NCI-H2227 (cell line): ENCODE measurements at regions not wholly inside any gene's neighbourhood (a gene's known extent, or its start where the extent isn't known, plus 50 kb on each side); places are given as distances from the start of the nearest gene placed in this dataset.
"Not testable (repeated sequence)": the region's sequence is repeated elsewhere in the genome, so short reads cannot be mapped to it uniquely, and the experiment has no call there.

ENCODE experiments used
- DNase-seq: peaks from one replicate; lab custom pipeline; 2025; ENCODE audit not compliant: unreplicated experiment; lab: John Stamatoyannopoulos, UW

DNA sequence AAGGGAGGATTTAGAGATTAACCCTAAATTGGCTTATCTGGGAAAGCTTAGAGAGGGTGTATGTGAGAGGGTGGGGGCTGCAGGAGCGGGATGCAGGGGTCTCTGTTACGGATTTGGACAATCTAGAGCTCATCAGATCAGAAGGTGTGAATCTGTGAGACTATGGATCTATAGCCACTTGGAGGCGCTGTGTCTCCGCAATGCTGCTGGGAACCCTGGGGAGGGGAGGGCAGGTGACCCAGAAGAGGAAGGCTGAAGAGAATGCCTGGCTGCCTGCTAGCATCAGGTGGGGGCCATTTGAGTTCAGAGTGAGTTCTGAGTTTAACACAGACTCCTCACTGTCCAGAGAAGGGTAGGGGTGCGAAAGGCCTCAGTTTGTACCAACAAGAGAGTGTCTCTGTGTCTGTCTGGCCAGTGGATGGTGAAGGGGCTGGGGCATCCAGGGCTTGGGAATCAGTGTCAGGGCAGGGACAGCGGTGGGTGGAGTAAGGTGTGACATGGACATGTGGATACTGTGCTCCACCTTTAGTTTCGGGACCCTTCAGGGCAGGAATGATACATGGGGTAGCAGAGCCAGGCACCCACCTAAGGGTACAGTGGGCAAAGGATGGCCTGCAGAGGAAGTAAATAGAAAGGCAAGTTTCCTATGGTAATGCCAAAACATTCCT lies 187.3 kb upstream of the PRSS58 start:
- no peak for DNase-seq

DNA sequence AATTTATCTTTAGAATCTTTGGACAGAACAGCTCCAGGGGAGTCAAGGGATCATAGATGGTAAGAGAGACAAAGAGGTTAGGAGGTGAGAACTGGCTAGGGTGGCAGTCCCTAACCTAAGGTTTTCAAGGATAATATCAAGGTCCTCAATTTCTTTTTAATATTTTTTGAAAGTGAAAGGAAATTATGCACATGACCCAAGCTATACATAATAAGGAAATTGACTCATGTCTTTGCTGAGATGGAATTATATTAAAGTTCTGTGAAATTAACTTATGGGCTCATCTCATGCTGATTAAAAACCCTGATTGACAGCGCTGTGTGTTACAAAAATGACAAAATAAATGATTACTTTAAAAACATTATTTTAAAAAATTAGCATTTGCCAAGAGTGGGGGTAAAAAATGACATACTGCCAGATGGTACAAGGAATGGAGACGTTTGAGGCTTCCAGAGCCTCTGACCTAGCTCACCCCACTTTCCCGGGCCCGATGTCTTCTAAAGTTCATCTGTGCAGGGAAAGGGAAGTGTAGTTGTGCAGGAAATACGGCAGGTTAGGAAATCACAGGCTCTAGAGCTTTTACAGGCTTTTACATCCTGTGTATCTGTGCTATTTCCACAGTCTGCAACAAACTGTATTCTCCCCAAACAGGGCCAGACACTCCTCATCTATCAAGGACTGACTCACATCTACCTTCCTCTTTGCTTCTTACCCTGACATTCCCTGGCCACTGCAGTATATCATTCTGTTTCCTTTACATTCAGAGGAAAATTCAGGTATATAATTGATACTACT lies 185.6 kb upstream of the PRSS58 start:
- DNase-seq = no peak

- no peak for DNase-seq
Measured at GRCh38 chr7:142442396-142442795, 184.5 kb upstream of the PRSS58 start.

- no peak for DNase-seq
Measured at GRCh38 chr7:142440906-142441411, 183.1 kb upstream of the PRSS58 start.

- no peak for DNase-seq
Measured at GRCh38 chr7:142440219-142440905, 182.5 kb upstream of the PRSS58 start.

DNA sequence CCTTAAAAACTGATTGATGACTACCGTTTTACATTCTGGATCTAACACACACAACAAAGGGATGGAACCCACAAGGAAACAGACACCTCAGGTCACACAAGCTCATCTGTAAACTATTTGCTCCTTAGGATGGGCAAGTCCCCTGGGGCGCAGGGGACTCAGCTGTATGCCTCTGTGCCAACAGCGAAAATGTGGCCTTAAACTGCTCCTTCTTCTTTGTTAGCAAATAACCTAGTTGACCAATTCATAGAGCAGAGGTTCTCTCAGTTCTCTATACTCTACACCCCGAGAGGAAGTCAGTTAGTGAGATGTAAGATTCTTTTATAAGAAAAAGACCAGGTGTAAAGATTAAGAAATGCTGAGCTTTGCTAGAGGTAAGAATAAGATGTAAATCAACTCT lies 181.9 kb upstream of the PRSS58 start:
- DNase-seq = no peak

DNA sequence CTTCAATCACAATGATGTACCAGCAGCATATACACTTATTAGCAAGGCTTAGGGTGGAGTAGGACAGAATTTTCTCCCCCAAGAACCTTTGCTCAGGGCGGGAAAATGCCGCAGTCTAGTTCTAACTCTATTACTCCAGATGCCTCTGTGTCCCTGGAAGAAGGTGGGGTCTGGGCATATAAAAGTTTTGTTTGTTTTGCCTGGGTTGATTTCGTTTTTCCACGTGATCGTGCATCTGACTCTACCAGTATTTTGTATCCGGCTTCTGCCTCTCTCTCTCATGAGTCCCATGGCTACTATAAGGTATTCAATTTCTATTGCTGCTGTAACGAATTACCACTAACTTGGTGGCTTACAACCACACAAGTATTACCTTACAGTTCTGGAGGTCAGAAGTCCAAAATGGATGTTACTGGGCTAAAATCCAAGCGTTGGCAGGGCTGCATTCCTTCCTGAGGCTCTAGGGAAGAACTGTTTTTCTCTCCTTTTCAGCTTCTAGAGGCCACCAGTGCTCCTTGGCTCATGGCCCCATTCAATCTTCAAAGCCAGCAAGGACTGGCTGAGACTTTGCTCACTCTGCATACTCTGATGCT lies 181.2 kb upstream of the PRSS58 start:
- no peak for DNase-seq

GRCh38 chr7:142438235-142438922 lies 180.5 kb upstream of the PRSS58 start:
- DNase-seq = no peak

GRCh38 chr7:142437741-142438140 lies 179.9 kb upstream of the PRSS58 start:
- DNase-seq = no peak

DNA sequence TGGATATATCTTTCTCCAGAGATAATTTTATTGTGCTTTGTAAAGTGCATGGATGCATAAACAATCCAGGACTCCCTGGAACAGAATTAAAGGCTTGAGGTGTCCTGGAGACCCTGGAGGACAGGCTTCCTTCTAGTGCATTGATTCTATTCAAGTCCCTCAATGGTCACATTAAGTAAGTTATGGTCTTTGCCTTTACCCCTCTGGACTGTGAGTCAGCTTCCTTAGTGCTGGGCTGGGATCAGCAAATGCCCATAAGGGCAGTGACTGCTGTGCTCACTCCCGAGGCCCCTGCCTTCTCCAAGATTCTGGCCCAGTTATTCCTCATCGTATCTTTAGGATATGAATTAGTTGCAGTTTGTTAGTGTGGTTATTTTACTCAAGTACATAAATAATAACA lies 178.7 kb upstream of the PRSS58 start:
- DNase-seq = no peak

GRCh38 chr7:142435606-142436005 lies 177.7 kb upstream of the PRSS58 start:
- DNase-seq = not testable (repeated sequence)

- DNase-seq = no peak
Measured at GRCh38 chr7:142434666-142435167, 176.9 kb upstream of the PRSS58 start.

DNA sequence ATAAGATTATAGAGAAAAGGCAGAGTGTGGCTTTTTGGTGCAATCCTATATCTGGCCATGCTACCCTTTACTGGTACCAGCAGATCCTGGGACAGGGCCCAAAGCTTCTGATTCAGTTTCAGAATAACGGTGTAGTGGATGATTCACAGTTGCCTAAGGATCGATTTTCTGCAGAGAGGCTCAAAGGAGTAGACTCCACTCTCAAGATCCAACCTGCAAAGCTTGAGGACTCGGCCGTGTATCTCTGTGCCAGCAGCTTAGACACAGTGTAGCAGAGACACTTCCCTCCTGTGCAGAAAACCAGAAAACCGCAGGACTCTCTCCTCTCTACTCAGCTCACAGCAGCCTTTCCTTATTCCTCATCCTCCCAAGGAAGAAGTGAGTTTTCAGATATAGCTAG lies 176.3 kb upstream of the PRSS58 start:
- not testable (repeated sequence) for DNase-seq

DNA sequence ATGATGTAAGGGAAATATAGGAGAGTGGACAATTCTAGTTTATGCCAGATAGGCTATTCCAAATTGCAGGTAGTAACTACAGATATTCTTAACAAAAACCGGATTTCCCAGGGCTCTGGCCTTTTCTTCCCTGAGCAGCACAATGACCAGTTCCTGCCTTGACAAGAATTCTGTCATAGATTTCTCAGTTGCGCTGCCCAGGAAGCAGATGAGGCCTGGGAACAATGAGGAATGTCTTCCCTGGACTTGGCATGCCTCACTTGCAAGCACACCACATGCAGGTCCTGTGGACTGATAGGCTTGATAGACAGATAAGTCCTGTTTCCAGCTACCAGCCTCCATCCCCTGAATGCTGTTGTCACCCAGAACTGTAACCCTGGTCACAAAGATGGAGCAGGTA lies 174.5 kb upstream of the PRSS58 start:
- no peak for DNase-seq

DNA sequence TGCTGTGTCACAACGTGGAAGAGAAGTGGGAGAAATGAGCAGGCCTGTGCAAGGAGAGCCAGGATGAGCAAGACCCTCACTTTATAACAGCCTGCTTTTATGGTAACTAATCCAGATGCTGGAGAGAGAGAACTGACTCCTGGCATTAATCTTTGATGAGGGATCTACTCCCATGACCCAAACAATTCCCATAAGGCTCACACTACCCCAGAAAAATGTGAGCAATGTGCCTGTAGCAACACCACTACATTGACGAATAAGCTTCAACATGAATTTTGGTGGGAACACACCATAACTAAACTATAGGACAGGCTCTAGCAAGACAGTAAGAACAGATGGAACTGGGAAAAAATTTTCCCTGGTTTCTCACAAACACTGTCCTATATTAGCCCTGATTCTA lies 173.6 kb upstream of the PRSS58 start:
- no peak for DNase-seq

DNA sequence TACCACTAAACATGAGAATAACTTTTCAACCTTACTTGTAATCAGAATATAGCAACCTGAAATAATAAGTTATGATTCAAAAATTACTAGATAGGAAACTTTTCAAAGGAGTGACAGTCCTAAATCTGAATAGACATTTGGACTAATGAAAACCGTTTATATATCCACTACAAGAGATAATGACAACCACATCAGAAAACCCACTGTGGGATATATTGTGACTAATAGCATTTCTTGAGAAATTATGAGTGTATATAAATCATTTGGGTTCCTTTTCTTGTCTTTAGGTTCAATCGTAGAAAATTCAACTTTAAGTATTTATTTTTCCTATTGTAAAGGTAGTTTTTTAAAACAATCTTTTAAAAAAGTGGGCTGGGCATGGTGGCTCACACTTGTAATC lies 170.2 kb upstream of the PRSS58 start:
- no peak for DNase-seq

GRCh38 chr7:142425281-142425680 lies 167.4 kb upstream of the PRSS58 start:
- no peak for DNase-seq

DNA sequence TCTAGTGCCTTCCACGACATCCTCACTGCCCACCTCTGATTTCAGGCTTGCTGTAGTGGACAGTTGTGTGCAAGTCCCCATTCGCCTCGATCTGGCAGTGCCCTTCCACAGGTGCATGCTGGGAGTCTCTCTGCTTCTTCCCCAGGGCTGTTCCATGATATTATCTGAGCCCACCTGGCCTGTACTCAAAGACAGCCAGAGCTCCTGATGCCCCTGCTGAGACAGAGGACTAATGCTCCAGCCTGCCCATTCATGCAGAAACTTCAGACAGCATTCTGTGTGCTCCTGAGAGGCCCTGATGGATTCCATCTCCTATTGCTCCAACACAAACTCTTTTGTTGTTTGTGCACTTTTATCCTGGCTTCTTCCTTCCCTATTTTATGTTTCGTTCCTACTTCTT lies 164.8 kb upstream of the PRSS58 start:
- no peak for DNase-seq

DNA sequence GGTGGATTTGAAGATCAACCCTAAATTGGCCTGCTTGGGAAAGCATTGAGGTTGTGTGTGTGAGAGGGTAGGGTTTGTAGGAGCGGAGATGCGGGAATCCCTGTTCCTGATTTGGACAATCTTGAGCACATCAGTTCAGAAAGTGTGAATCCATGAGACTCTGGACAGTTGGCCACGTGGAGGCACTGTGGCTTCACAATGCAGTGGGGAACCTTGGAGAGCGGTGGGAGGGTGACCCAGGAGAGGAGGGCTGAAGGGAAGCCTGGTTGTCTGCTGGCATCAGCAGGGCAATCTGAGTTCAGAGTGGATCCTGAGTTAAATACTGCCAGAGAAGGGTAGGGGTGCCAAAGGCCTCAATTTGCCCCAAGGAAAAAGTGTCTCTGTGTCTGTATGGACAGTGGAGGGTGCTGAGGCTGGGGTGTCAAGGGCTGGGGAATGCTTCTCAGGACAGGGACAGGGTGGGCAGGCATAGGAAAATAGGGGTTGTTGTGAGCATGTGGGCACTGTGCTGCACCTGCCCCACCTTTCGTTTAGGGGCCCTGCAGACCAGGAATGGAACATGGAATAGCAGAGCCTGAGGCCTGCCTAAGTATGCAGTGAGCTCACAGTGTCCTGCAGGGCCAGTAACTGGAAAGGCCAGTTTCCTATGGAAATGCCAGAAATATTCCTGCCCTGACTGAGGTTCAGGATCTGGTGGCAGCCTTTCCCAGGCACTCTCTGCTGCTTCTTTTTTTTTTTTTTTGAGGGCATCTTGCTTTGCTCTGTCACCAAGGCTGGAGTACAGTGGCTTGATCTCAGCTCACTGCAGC lies 162.9 kb upstream of the PRSS58 start:
- no peak for DNase-seq

DNA sequence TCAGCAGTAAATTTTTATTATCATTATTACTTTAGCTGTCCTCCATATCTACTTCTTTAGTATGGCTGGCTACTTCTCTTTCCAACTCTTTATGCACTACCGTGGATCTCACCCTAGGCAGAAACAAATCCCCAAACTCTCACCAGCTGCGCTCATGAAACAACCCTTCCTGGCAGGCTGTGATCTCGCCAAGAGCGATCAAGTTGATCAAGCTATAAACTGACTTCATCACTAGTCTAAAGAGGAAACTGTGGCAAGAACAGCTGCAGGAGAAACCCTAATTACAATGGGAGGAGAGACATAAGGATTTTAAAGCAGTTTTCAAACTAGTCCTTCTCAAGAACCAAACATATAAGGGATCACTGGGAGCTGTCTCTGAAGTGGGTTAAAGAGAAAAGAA lies 160.5 kb upstream of the PRSS58 start:
- DNase-seq = no peak
